ENCODE measurements at regions not wholly inside any gene's neighbourhood (a gene's known extent, or its start where the extent isn't known, plus 50 kb on each side); places are given as distances from the start of the nearest gene placed in this dataset.

GRCh38 chr18:24914171-24914525 is 437.8 kb downstream of the ZNF521 start:
- DNase-seq (ENCODE audit: insufficient read length, low spot score) (no peak), FAIRE-seq (no peak)
- TF ChIP-seq, protein P1, sequence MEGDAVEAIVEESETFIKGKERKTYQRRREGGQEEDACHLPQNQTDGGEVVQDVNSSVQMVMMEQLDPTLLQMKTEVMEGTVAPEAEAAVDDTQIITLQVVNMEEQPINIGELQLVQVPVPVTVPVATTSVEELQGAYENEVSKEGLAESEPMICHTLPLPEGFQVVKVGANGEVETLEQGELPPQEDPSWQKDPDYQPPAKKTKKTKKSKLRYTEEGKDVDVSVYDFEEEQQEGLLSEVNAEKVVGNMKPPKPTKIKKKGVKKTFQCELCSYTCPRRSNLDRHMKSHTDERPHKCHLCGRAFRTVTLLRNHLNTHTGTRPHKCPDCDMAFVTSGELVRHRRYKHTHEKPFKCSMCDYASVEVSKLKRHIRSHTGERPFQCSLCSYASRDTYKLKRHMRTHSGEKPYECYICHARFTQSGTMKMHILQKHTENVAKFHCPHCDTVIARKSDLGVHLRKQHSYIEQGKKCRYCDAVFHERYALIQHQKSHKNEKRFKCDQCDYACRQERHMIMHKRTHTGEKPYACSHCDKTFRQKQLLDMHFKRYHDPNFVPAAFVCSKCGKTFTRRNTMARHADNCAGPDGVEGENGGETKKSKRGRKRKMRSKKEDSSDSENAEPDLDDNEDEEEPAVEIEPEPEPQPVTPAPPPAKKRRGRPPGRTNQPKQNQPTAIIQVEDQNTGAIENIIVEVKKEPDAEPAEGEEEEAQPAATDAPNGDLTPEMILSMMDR (IDR thresholded peaks at IDR 0.05; ENCODE audit: insufficient read depth, missing control alignments) = no peak

DNA sequence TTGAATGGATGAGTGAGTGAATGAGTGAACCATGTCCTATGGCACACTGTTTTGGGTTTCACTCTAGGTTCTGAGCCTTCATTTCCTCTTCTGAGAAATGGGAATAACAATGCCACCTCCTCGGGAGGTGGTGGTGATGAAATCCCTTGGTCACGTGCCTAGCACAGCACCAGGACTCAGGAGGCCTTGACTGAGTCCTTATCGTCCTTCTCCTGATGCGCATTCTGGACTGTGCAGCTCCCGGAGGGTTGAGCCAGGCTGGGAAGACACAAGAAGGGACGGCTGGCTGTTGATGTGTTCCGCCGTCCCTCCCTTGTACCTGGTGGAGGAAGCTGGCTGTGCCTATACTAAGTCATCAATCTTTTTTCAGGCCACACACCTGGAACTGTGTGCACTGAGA is 437.3 kb downstream of the ZNF521 start:
- FAIRE-seq (no peak), DNase-seq (ENCODE audit: insufficient read length, low spot score) (no peak)
- TF ChIP-seq, protein P1 (IDR thresholded peaks at IDR 0.05; ENCODE audit: insufficient read depth, missing control alignments) = no peak

DNA sequence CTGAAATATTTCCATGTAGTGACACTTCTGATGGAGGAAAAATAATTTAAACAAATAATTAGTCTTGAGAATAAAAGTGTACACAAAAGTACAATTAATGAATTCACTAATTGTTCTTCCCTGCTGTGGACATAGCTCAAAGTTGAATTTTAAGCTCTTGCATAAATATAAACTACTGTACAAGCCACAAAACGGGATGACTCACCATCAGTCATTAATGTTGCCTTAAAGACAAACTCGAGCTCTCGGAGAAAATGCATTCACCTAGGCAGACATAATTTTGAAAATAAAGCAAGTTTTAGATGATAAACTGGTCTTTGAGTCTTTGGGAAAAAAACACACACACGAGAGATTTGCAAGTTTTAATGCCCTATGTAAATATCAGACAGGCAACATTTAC is 436.4 kb downstream of the ZNF521 start:
- TF ChIP-seq, protein P1 (IDR thresholded peaks at IDR 0.05; ENCODE audit: insufficient read depth, missing control alignments) = no peak
- no peak for FAIRE-seq
- DNase-seq (ENCODE audit: insufficient read length, low spot score) = no peak

GRCh38 chr18:24917767-24918166 is 434.2 kb downstream of the ZNF521 start:
- FAIRE-seq (no peak), DNase-seq (ENCODE audit: insufficient read length, low spot score) (no peak)
- TF ChIP-seq, protein P1 (IDR thresholded peaks at IDR 0.05; ENCODE audit: insufficient read depth, missing control alignments) = no peak

GRCh38 chr18:24918257-24918656 is 433.7 kb downstream of the ZNF521 start:
- DNase-seq (ENCODE audit: insufficient read length, low spot score) (no peak), FAIRE-seq (no peak)
- TF ChIP-seq, protein P1 (IDR thresholded peaks at IDR 0.05; ENCODE audit: insufficient read depth, missing control alignments) = no peak

- TF ChIP-seq, protein P1 (IDR thresholded peaks at IDR 0.05; ENCODE audit: insufficient read depth, missing control alignments) = no peak
- FAIRE-seq (no peak), DNase-seq (ENCODE audit: insufficient read length, low spot score) (no peak)
Observed at GRCh38 chr18:24919181-24919797, 432.7 kb downstream of the ZNF521 start.

DNA sequence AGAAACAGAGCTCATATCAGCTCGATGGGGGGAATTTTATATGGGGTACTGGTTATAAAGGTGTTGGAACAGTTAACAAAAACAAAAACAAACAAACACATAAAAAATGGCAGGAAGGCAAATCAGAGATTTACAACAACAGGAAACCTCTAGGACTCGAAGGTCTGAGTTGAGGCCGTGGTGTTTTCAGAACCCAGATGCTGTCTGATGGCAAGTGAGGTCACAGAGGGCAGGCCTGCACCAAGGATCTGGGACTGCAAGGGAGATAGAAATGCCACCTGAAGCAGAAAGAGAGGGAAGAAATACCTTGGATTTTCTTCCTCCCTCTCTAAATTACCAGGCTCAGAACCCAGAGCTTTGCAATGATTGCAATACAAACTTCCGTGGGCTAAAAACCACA is 429.5 kb downstream of the ZNF521 start:
- no peak for FAIRE-seq
- TF ChIP-seq, protein P1 (IDR thresholded peaks at IDR 0.05; ENCODE audit: insufficient read depth, missing control alignments) = no peak
- DNase-seq (ENCODE audit: insufficient read length, low spot score) = no peak

Measured in D721Med (cell line).